Peyer's patch (tissue), 4 donors: ENCODE measurements at regions not wholly inside any gene's neighbourhood (a gene's known extent, or its start where the extent isn't known, plus 50 kb on each side); places are given as distances from the start of the nearest gene placed in this dataset.

Experiments used
- DNase-seq, 3 donors: peaks; one replicate each; pipeline ENCODE4 v3.0.0-alpha.2; 2017 to 2019
- H3K27ac ChIP-seq, 4 donors: fragments of 200-600 bp; sonication (generic); one replicate each; pipeline ENCODE4 v1.5.1; 2016 to 2019
- H3K27me3 ChIP-seq, 2 donors: fragments of 200-600 bp; sonication (generic); one replicate each; pipeline ENCODE4 v1.5.1; 2019
- H3K36me3 ChIP-seq, 3 donors: fragments of 200-600 bp; sonication (generic); one replicate each; pipeline ENCODE4 v1.5.1; 2016 to 2019
- H3K4me1 ChIP-seq, 4 donors: fragments of 200-600 bp; sonication (generic); one replicate each; pipeline ENCODE4 v1.5.1; 2016 to 2019
- H3K4me3 ChIP-seq, 4 donors: fragments of 200-600 bp; sonication (generic); 1 replicate in 3 of 4; 2 replicates in 1 of 4; pipeline ENCODE4 v1.5.1; 2016 to 2019; ENCODE audit warnings: mild to moderate bottlenecking in 1 of 4
- H3K9me3 ChIP-seq, 4 donors: fragments of 200-600 bp; sonication (generic); one replicate each; pipeline ENCODE4 v1.5.1; 2016 to 2019; ENCODE audit warnings: mild to moderate bottlenecking in 1 of 4
- POLR2A ChIP-seq, 2 donors: fragments of 450-650 bp; IDR thresholded peaks; one replicate each; pipeline ENCODE4 v1.5.1; 2017; ENCODE audit warnings: antibody characterized with exemption in 2 of 2, mild to moderate bottlenecking in 2 of 2, moderate library complexity in 2 of 2
- TF ChIP-seq, protein P1 (sequence below), 6 experiments: fragments of 450-650 bp in 4 of 6; fragments of 200-600 bp in 2 of 6; sonication (generic) in 1 of 6; IDR thresholded peaks; one replicate each; pipeline ENCODE4 v1.5.1; 2017 to 2019; ENCODE audit warnings: antibody characterized with exemption in 6 of 6, mild to moderate bottlenecking in 3 of 6, moderate library complexity in 1 of 6

DNA sequence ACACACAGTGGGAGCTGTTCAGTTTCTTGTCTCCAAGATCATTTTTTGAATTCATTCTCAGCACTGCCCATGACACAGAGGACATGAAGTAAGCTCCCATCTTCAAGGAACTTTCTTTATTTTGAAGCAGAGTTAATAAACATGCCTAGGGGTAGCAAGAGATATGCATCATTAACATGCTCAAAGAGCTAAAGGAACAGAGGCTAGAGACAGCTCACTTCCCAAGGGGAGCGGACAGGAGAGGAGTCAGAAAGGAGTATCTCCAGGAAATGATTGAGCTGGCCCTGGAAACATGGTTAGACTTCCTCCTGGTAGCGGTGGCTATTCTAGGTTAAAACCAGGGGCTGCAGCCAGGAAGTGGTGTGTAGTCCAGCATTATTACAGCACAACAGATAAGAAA lies 135.9 kb downstream of the GPAM start:
- H3K4me1 ChIP-seq = no peaks in the 10 kb centered on the region
- no peaks in the 10 kb centered on the region for H3K9me3 ChIP-seq
- no peak for DNase-seq
- no peak for TF ChIP-seq POLR2A (IDR thresholded peaks at IDR 0.05)
- TF ChIP-seq, protein P1, sequence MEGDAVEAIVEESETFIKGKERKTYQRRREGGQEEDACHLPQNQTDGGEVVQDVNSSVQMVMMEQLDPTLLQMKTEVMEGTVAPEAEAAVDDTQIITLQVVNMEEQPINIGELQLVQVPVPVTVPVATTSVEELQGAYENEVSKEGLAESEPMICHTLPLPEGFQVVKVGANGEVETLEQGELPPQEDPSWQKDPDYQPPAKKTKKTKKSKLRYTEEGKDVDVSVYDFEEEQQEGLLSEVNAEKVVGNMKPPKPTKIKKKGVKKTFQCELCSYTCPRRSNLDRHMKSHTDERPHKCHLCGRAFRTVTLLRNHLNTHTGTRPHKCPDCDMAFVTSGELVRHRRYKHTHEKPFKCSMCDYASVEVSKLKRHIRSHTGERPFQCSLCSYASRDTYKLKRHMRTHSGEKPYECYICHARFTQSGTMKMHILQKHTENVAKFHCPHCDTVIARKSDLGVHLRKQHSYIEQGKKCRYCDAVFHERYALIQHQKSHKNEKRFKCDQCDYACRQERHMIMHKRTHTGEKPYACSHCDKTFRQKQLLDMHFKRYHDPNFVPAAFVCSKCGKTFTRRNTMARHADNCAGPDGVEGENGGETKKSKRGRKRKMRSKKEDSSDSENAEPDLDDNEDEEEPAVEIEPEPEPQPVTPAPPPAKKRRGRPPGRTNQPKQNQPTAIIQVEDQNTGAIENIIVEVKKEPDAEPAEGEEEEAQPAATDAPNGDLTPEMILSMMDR (IDR thresholded peaks at IDR 0.05) = no peak
- no peak overlapping the region for H3K27ac ChIP-seq
- no peak overlapping the region for H3K4me3 ChIP-seq
- no peaks in the 10 kb centered on the region for H3K36me3 ChIP-seq
- no peaks in the 10 kb centered on the region for H3K27me3 ChIP-seq

DNA sequence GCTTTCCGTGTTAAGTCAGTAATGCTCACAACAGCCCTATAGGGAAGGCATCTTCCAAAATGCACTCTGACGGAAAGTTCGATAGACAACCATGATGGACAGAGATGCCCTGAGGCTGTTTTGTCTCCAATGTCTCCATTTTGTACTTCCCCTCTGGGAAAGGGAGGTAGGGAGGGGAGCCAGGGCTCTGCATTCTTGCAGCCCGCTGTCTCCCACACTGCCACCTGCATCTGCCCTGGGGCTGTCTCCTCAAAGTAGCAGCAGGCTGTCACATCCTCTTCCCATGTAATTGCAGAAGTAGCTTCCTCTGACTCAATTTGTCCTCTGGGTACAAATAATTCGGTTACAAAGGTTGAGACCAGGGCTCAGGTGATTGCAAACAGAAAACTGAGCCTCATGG lies 131.4 kb downstream of the GPAM start:
- Histone ChIP-seq H3K27me3 (no peaks in the 10 kb centered on the region), H3K4me3 (no peak overlapping the region), H3K4me1 (no peaks in the 10 kb centered on the region), H3K27ac (no peak overlapping the region), H3K36me3 (no peaks in the 10 kb centered on the region), H3K9me3 (no peaks in the 10 kb centered on the region)
- TF ChIP-seq POLR2A (IDR thresholded peaks at IDR 0.05) = no peak
- TF ChIP-seq, protein P1 (IDR thresholded peaks at IDR 0.05) = no peak
- DNase-seq = no peak

DNA sequence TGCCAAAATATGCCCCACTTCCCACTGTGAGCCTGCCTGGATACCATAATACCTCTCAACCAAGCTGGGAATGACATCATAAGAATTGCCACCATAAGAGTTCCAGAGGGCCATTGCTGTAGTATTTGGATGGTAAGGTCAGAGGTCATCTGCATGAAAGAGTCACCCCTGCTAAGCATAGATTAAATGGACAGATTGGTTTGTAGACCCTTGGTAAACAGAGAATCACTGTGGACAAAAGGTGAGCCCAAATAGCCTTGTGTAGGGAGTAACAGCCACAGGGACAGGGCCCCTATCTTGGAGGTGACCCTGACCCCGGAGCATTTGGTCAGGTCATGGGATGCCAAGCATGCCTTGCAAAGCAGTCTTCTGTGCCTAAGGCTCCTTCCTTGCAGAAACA lies 129.7 kb downstream of the GPAM start:
- Histone ChIP-seq H3K36me3 (no peaks in the 10 kb centered on the region), H3K27me3 (no peaks in the 10 kb centered on the region), H3K4me3 (no peak overlapping the region), H3K9me3 (no peaks in the 10 kb centered on the region), H3K4me1 (no peaks in the 10 kb centered on the region), H3K27ac (no peak overlapping the region)
- DNase-seq = no peak
- TF ChIP-seq, protein P1 (IDR thresholded peaks at IDR 0.05) = no peak
- TF ChIP-seq POLR2A (IDR thresholded peaks at IDR 0.05) = no peak

GRCh38 chr10:112054516-112054915 lies 129.0 kb downstream of the GPAM start:
- Histone ChIP-seq H3K27me3 (no peaks in the 10 kb centered on the region), H3K4me1 (no peaks in the 10 kb centered on the region)

GRCh38 chr10:112057072-112057471 lies 126.5 kb downstream of the GPAM start:
- no peaks in the 10 kb centered on the region for H3K9me3 ChIP-seq
- H3K36me3 ChIP-seq = no peaks in the 10 kb centered on the region
- TF ChIP-seq POLR2A (IDR thresholded peaks at IDR 0.05) = no peak
- TF ChIP-seq, protein P1 (IDR thresholded peaks at IDR 0.05) = no peak
- no peak overlapping the region for H3K4me3 ChIP-seq
- H3K27me3 ChIP-seq = no peaks in the 10 kb centered on the region
- H3K27ac ChIP-seq = no peak overlapping the region
- DNase-seq = no peak
- no peaks in the 10 kb centered on the region for H3K4me1 ChIP-seq

More at GRCh38 chr10:112054516-112054915, 129.0 kb downstream of the GPAM start:
- Histone ChIP-seq H3K4me3 (no peak overlapping the region), H3K27ac (no peak overlapping the region), H3K9me3 (no peaks in the 10 kb centered on the region), H3K36me3 (no peaks in the 10 kb centered on the region)
- no peak for DNase-seq
- TF ChIP-seq, protein P1 (IDR thresholded peaks at IDR 0.05) = no peak
- no peak for TF ChIP-seq POLR2A (IDR thresholded peaks at IDR 0.05)

- no peaks in the 10 kb centered on the region for H3K4me1 ChIP-seq
- H3K9me3 ChIP-seq = no peaks in the 10 kb centered on the region
- DNase-seq = no peak
- no peaks in the 10 kb centered on the region for H3K36me3 ChIP-seq
- no peak overlapping the region for H3K27ac ChIP-seq
- H3K27me3 ChIP-seq = no peaks in the 10 kb centered on the region
- TF ChIP-seq, protein P1 (IDR thresholded peaks at IDR 0.05) = no peak
- TF ChIP-seq POLR2A (IDR thresholded peaks at IDR 0.05) = no peak
- H3K4me3 ChIP-seq = no peak overlapping the region
Measured at GRCh38 chr10:112059220-112059619, 124.3 kb downstream of the GPAM start.
